GM12878 (cell line): ENCODE measurements at regions not wholly inside any gene's neighbourhood (a gene's known extent, or its start where the extent isn't known, plus 50 kb on each side); places are given as distances from the start of the nearest gene placed in this dataset.

Source experiments
- CTCF ChIP-seq, 3 experiments: IDR thresholded peaks in 2 of 3; conservative IDR thresholded peaks in 1 of 3; 2 replicates each; pipeline ENCODE4 v1.5.1; 2011; ENCODE audit warnings: low read depth in 3 of 3, low read length in 3 of 3, mild to moderate bottlenecking in 3 of 3, control low read depth in 2 of 3, moderate library complexity in 2 of 3, inconsistent platforms in 1 of 3, mixed read lengths in 1 of 3; ENCODE audit not compliant: control insufficient read depth in 2 of 3, insufficient read depth in 1 of 3; ENCODE audit errors: extremely low read depth in 1 of 3
- EED ChIP-seq: sonication (generic); IDR thresholded peaks from 2 replicates; pipeline ENCODE4 v1.6.1; 2016; ENCODE audit warnings: antibody characterized with exemption, low read depth
- FOXK2 ChIP-seq: fragments of 450-650 bp; IDR thresholded peaks from 2 replicates; pipeline ENCODE4 v1.6.1; 2017; ENCODE audit warnings: mild to moderate bottlenecking, moderate library complexity
- HCFC1 ChIP-seq: fragments of 150-350 bp; IDR thresholded peaks from 2 replicates; pipeline ENCODE4 v1.6.1; 2014; ENCODE audit warnings: low read length
- LARP7 ChIP-seq: fragments of 450-650 bp; IDR thresholded peaks from 2 replicates; pipeline ENCODE4 v1.6.1; 2017; ENCODE audit warnings: mild to moderate bottlenecking
- MEF2B ChIP-seq: fragments of 450-650 bp; IDR thresholded peaks from 2 replicates; pipeline ENCODE4 v1.6.1; 2018; ENCODE audit warnings: mild to moderate bottlenecking, moderate library complexity; ENCODE audit not compliant: partially characterized antibody, poor library complexity, severe bottlenecking
- PAX5 ChIP-seq: IDR thresholded peaks from 2 replicates; pipeline ENCODE4 v1.6.1; 2011; ENCODE audit warnings: low read depth, low read length, borderline replicate concordance
- RFX5 ChIP-seq: IDR thresholded peaks from 2 replicates; pipeline ENCODE4 v1.6.1; 2011; ENCODE audit warnings: low read depth, low read length, improper control_type of control experiment
- SREBF2 ChIP-seq: IDR thresholded peaks from 2 replicates; pipeline ENCODE4 v1.6.1; 2012; ENCODE audit warnings: mild to moderate bottlenecking, low read length
- SUZ12 ChIP-seq: fragments of 200-600 bp; sonication (generic); IDR thresholded peaks from one replicate; pipeline ENCODE4 v1.6.1; 2018; ENCODE audit warnings: antibody characterized with exemption, mild to moderate bottlenecking; ENCODE audit not compliant: unreplicated experiment
- ZBTB33 ChIP-seq: fragments of 450-650 bp; IDR thresholded peaks from 2 replicates; pipeline ENCODE4 v1.6.1; 2017; ENCODE audit warnings: mild to moderate bottlenecking
- TF ChIP-seq, protein P1 (sequence below): fragments of 150-350 bp; IDR thresholded peaks from 2 replicates; pipeline ENCODE4 v1.6.1; 2014; ENCODE audit warnings: mild to moderate bottlenecking, low read depth, low read length
- TF ChIP-seq, protein P2 (sequence below): fragments of 450-650 bp; IDR thresholded peaks from 2 replicates; pipeline ENCODE4 v1.6.1; 2017; ENCODE audit warnings: antibody characterized with exemption, mild to moderate bottlenecking, moderate library complexity

- TF ChIP-seq, protein P1, sequence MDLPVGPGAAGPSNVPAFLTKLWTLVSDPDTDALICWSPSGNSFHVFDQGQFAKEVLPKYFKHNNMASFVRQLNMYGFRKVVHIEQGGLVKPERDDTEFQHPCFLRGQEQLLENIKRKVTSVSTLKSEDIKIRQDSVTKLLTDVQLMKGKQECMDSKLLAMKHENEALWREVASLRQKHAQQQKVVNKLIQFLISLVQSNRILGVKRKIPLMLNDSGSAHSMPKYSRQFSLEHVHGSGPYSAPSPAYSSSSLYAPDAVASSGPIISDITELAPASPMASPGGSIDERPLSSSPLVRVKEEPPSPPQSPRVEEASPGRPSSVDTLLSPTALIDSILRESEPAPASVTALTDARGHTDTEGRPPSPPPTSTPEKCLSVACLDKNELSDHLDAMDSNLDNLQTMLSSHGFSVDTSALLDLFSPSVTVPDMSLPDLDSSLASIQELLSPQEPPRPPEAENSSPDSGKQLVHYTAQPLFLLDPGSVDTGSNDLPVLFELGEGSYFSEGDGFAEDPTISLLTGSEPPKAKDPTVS, result no peak
- no peak for TF ChIP-seq RFX5
- no peak for TF ChIP-seq SUZ12
- no peak for TF ChIP-seq CTCF (IDR thresholded peaks at IDR 0.05 in 2 of 3, conservative IDR thresholded peaks at IDR 0.05 in 1 of 3; ENCODE audit: control insufficient read depth in 2 of 3, extremely low read depth in 1 of 3, insufficient read depth in 1 of 3, low read depth in 3 of 3, low read length in 3 of 3)
- no peak for TF ChIP-seq FOXK2
- TF ChIP-seq, protein P2, sequence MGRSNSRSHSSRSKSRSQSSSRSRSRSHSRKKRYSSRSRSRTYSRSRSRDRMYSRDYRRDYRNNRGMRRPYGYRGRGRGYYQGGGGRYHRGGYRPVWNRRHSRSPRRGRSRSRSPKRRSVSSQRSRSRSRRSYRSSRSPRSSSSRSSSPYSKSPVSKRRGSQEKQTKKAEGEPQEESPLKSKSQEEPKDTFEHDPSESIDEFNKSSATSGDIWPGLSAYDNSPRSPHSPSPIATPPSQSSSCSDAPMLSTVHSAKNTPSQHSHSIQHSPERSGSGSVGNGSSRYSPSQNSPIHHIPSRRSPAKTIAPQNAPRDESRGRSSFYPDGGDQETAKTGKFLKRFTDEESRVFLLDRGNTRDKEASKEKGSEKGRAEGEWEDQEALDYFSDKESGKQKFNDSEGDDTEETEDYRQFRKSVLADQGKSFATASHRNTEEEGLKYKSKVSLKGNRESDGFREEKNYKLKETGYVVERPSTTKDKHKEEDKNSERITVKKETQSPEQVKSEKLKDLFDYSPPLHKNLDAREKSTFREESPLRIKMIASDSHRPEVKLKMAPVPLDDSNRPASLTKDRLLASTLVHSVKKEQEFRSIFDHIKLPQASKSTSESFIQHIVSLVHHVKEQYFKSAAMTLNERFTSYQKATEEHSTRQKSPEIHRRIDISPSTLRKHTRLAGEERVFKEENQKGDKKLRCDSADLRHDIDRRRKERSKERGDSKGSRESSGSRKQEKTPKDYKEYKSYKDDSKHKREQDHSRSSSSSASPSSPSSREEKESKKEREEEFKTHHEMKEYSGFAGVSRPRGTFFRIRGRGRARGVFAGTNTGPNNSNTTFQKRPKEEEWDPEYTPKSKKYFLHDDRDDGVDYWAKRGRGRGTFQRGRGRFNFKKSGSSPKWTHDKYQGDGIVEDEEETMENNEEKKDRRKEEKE, result no peak
- no peak for TF ChIP-seq SREBF2
- no peak for TF ChIP-seq ZBTB33
- TF ChIP-seq PAX5, result no peak
- no peak for TF ChIP-seq HCFC1
- TF ChIP-seq LARP7, result no peak
- no peak for TF ChIP-seq MEF2B
- TF ChIP-seq EED, result no peak
These were observed 108.4 kb downstream of the GGTLC2 start (continued) for GRCh38 chr22:22752556-22753477.
